ENCODE measurements at regions not wholly inside any gene's neighbourhood (a gene's known extent, or its start where the extent isn't known, plus 50 kb on each side); places are given as distances from the start of the nearest gene placed in this dataset.

DNA sequence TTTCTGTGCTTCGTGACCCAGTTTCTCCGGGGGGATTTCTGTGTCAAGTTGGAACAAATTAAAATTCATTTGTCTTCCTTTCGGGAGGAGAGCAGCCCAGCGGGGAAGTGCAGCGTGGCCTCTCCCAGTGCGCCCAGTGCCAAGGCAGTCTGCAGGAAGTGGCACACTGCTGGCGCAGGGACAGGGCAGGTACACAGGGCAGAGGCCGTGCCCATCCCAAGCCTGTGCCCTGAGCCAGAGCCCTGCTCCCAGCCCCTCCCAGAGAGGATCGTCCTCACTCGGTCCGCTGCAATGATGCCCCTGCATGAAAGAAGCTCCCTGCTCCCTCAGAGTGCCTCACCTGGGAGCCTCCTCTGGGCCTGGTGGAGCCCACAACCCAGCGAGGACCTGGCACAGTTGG, 82.4 kb upstream of the PPP1R26 start:
- TF ChIP-seq, protein P1, sequence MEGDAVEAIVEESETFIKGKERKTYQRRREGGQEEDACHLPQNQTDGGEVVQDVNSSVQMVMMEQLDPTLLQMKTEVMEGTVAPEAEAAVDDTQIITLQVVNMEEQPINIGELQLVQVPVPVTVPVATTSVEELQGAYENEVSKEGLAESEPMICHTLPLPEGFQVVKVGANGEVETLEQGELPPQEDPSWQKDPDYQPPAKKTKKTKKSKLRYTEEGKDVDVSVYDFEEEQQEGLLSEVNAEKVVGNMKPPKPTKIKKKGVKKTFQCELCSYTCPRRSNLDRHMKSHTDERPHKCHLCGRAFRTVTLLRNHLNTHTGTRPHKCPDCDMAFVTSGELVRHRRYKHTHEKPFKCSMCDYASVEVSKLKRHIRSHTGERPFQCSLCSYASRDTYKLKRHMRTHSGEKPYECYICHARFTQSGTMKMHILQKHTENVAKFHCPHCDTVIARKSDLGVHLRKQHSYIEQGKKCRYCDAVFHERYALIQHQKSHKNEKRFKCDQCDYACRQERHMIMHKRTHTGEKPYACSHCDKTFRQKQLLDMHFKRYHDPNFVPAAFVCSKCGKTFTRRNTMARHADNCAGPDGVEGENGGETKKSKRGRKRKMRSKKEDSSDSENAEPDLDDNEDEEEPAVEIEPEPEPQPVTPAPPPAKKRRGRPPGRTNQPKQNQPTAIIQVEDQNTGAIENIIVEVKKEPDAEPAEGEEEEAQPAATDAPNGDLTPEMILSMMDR (IDR thresholded peaks at IDR 0.05) = no peak
- TF ChIP-seq FOSL2 (IDR thresholded peaks at IDR 0.05) = no peak
- TF ChIP-seq FOSL2 (CRISPR knock-in tag; IDR thresholded peaks at IDR 0.05) = no peak
- TF ChIP-seq, protein P2, sequence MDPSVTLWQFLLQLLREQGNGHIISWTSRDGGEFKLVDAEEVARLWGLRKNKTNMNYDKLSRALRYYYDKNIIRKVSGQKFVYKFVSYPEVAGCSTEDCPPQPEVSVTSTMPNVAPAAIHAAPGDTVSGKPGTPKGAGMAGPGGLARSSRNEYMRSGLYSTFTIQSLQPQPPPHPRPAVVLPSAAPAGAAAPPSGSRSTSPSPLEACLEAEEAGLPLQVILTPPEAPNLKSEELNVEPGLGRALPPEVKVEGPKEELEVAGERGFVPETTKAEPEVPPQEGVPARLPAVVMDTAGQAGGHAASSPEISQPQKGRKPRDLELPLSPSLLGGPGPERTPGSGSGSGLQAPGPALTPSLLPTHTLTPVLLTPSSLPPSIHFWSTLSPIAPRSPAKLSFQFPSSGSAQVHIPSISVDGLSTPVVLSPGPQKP (IDR thresholded peaks at IDR 0.05; ENCODE audit: low read depth, low read length) = no peak
- no peak for TF ChIP-seq EP300 (IDR thresholded peaks at IDR 0.05)
- no peak for TF ChIP-seq KDM5A (IDR thresholded peaks at IDR 0.05)
- no peak for TF ChIP-seq SMC3 (IDR thresholded peaks at IDR 0.05)
- TF ChIP-seq HOXB13 (CRISPR knock-in tag; IDR thresholded peaks at IDR 0.05; ENCODE audit: low read depth) = no peak
- TF ChIP-seq MYC (IDR thresholded peaks at IDR 0.05; ENCODE audit: borderline replicate concordance, low read length) = no peak
- TF ChIP-seq POLR2A (IDR thresholded peaks at IDR 0.05; ENCODE audit: low read length) = no peak
- TF ChIP-seq, protein P3, sequence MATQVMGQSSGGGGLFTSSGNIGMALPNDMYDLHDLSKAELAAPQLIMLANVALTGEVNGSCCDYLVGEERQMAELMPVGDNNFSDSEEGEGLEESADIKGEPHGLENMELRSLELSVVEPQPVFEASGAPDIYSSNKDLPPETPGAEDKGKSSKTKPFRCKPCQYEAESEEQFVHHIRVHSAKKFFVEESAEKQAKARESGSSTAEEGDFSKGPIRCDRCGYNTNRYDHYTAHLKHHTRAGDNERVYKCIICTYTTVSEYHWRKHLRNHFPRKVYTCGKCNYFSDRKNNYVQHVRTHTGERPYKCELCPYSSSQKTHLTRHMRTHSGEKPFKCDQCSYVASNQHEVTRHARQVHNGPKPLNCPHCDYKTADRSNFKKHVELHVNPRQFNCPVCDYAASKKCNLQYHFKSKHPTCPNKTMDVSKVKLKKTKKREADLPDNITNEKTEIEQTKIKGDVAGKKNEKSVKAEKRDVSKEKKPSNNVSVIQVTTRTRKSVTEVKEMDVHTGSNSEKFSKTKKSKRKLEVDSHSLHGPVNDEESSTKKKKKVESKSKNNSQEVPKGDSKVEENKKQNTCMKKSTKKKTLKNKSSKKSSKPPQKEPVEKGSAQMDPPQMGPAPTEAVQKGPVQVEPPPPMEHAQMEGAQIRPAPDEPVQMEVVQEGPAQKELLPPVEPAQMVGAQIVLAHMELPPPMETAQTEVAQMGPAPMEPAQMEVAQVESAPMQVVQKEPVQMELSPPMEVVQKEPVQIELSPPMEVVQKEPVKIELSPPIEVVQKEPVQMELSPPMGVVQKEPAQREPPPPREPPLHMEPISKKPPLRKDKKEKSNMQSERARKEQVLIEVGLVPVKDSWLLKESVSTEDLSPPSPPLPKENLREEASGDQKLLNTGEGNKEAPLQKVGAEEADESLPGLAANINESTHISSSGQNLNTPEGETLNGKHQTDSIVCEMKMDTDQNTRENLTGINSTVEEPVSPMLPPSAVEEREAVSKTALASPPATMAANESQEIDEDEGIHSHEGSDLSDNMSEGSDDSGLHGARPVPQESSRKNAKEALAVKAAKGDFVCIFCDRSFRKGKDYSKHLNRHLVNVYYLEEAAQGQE (IDR thresholded peaks at IDR 0.05) = no peak
- TF ChIP-seq KDM1A (IDR thresholded peaks at IDR 0.05; ENCODE audit: low read depth) = no peak
- TF ChIP-seq MAFK (IDR thresholded peaks at IDR 0.05; ENCODE audit: partially characterized antibody) = no peak
- TF ChIP-seq RNF2 (IDR thresholded peaks at IDR 0.05; ENCODE audit: borderline replicate concordance, low read depth) = no peak
- TF ChIP-seq, protein P4, sequence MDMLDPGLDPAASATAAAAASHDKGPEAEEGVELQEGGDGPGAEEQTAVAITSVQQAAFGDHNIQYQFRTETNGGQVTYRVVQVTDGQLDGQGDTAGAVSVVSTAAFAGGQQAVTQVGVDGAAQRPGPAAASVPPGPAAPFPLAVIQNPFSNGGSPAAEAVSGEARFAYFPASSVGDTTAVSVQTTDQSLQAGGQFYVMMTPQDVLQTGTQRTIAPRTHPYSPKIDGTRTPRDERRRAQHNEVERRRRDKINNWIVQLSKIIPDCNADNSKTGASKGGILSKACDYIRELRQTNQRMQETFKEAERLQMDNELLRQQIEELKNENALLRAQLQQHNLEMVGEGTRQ (IDR thresholded peaks at IDR 0.05) = no peak

Data from A549 (cell line).